Neuron (in vitro differentiated cells): ENCODE measurements at regions not wholly inside any gene's neighbourhood (a gene's known extent, or its start where the extent isn't known, plus 50 kb on each side); places are given as distances from the start of the nearest gene placed in this dataset.
"Not testable (repeated sequence)": the region's sequence is repeated elsewhere in the genome, so short reads cannot be mapped to it uniquely, and the experiment has no call there.

Source experiments
- H2AFZ ChIP-seq: one replicate; pipeline ENCODE4 v1.6.1; 2013; ENCODE audit warnings: low read depth, mild to moderate bottlenecking, inconsistent platforms, low read length, moderate library complexity
- H3K27me3 ChIP-seq: one replicate; pipeline ENCODE4 v1.6.1; 2013; ENCODE audit warnings: low read length; ENCODE audit not compliant: insufficient read depth
- H3K36me3 ChIP-seq: one replicate; pipeline ENCODE4 v1.6.1; 2013; ENCODE audit warnings: low read length; ENCODE audit not compliant: insufficient read depth
- H3K4me1 ChIP-seq: one replicate; pipeline ENCODE4 v1.6.1; 2013; ENCODE audit warnings: low read length; ENCODE audit not compliant: insufficient read depth
- H3K4me3 ChIP-seq: 2 replicates; pipeline ENCODE4 v1.5.1; 2013; ENCODE audit warnings: mild to moderate bottlenecking, low read length, moderate library complexity
- H3K9me3 ChIP-seq: one replicate; pipeline ENCODE4 v1.6.1; 2013; ENCODE audit warnings: low read length

- Histone ChIP-seq H3K4me3 (no peak overlapping the region), H3K27me3 (no peaks in the 10 kb centered on the region), H3K4me1 (no peaks in the 10 kb centered on the region), H2AFZ (no peak overlapping the region), H3K36me3 (no peaks in the 10 kb centered on the region), H3K9me3 (no peaks in the 10 kb centered on the region)
These were observed 68.0 kb upstream of the RMP24 start for GRCh38 chr18:35904389-35905037.

DNA sequence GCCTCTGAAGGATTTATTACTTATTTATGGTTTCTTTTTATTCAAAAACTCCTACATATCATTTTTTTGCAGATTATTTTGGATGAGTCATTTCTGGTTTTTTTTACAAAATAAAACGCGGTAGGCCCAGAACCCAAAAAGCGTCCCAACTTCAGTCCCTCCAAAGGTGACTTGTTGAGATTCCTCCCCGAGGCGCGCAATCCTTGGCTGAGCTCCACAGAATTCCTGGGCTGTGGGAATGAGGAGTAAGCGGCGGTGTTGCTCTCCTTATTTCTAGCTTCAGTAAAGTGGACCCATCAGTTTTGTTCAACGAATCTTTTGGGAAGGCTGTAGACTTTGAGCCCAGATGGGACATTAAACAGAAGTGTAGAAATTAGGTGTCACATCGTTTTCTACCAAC, 67.0 kb upstream of the RMP24 start:
- Histone ChIP-seq H3K27me3 (no peaks in the 10 kb centered on the region), H2AFZ (no peak overlapping the region), H3K4me1 (no peaks in the 10 kb centered on the region), H3K4me3 (no peak overlapping the region), H3K9me3 (no peaks in the 10 kb centered on the region), H3K36me3 (no peaks in the 10 kb centered on the region)

DNA sequence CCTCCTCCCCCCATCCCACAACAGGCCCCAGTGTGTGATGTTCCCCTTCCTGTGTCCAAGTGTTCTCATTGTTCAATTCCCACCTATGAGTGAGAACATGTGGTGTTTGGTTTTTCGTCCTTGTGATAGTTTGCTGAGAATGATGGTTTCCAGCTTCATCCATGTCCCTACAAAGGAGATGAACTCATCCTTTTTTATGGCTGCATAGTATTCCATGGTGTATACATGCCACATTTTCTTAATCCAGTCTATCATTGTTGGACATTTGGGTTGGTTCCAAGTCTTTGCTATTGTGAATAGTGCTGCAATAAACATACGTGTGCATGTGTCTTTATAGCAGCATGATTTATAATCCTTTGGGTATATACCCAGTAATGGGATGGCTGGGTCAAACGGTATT, 66.2 kb upstream of the RMP24 start:
- not testable (repeated sequence) for H3K4me3 ChIP-seq, H3K4me1 ChIP-seq, H3K36me3 ChIP-seq, H3K27me3 ChIP-seq, H3K9me3 ChIP-seq, H2AFZ ChIP-seq

DNA sequence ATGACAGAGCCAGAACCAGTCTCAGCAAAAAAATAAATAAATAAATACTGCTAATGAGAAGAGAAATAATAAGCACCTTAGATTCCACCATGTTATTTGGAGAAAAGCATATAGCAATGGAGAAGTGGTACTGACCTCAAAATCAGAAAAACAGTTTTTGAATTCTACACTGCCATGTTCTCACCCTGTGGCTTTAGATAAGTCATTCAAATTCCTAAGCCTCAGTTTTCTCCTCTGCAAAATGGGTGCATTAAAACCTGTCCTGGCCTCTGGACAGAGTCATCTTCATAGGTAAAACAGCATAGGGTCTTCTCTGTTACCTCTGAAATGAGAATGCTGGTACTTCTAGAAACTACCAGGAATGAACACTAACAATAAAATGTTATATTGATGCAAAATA, 62.2 kb upstream of the RMP24 start:
- no peaks in the 10 kb centered on the region for H3K9me3 ChIP-seq
- H3K4me1 ChIP-seq: no peaks in the 10 kb centered on the region
- no peaks in the 10 kb centered on the region for H3K36me3 ChIP-seq
- no peak overlapping the region for H3K4me3 ChIP-seq
- H3K27me3 ChIP-seq: peaks cover 9% of the 10 kb centered on the region
- no peak overlapping the region for H2AFZ ChIP-seq

DNA sequence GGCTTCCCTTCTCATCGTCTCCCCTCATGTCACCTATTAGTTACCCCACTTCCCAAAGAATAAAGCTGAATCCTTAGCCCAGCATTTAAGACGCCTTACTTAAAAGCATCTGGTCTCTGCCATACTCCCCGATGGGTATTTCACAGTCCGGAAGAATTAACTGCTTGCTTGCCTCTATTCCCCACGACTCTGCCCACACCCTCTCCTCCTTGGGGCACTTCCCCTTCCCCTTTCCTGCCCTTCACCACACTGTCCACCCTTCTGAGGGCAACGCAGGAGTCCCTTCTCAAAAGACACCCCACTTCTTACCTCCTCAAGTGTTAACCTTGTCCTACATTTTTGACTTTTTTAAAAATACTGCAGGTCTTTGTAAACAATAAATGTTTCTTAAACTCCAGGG, 60.1 kb upstream of the RMP24 start:
- Histone ChIP-seq H2AFZ (no peak overlapping the region), H3K4me1 (no peaks in the 10 kb centered on the region), H3K27me3 (peaks cover 9% of the 10 kb centered on the region), H3K36me3 (no peaks in the 10 kb centered on the region), H3K4me3 (no peak overlapping the region), H3K9me3 (no peaks in the 10 kb centered on the region)

GRCh38 chr18:35915056-35915455, 57.4 kb upstream of the RMP24 start:
- Histone ChIP-seq H2AFZ (no peak overlapping the region), H3K27me3 (peaks cover 9% of the 10 kb centered on the region), H3K4me3 (no peak overlapping the region), H3K4me1 (no peaks in the 10 kb centered on the region), H3K9me3 (no peaks in the 10 kb centered on the region), H3K36me3 (no peaks in the 10 kb centered on the region)

GRCh38 chr18:35917043-35917442, 55.4 kb upstream of the RMP24 start:
- no peak overlapping the region for H3K4me3 ChIP-seq
- H3K9me3 ChIP-seq: no peaks in the 10 kb centered on the region
- H3K27me3 ChIP-seq: peaks cover 3% of the 10 kb centered on the region
- H3K36me3 ChIP-seq: no peaks in the 10 kb centered on the region
- no peaks in the 10 kb centered on the region for H3K4me1 ChIP-seq
- no peak overlapping the region for H2AFZ ChIP-seq

- H3K4me3 ChIP-seq: no peak overlapping the region
- H3K9me3 ChIP-seq: no peaks in the 10 kb centered on the region
- H3K36me3 ChIP-seq: no peaks in the 10 kb centered on the region
- no peaks in the 10 kb centered on the region for H3K4me1 ChIP-seq
- peaks cover 6% of the 10 kb centered on the region for H3K27me3 ChIP-seq
- no peak overlapping the region for H2AFZ ChIP-seq
These were observed 53.9 kb upstream of the RMP24 start for GRCh38 chr18:35918564-35918963.

- no peaks in the 10 kb centered on the region for H3K9me3 ChIP-seq
- H3K27me3 ChIP-seq: peaks cover 11% of the 10 kb centered on the region
- H3K4me3 ChIP-seq: no peak overlapping the region
- H2AFZ ChIP-seq: no peak overlapping the region
- no peaks in the 10 kb centered on the region for H3K4me1 ChIP-seq
- H3K36me3 ChIP-seq: no peaks in the 10 kb centered on the region
These were observed 53.3 kb upstream of the RMP24 start for GRCh38 chr18:35919179-35919578.

- Histone ChIP-seq H3K36me3 (no peaks in the 10 kb centered on the region), H3K27me3 (peaks cover 15% of the 10 kb centered on the region), H2AFZ (no peak overlapping the region), H3K4me3 (no peak overlapping the region), H3K9me3 (no peaks in the 10 kb centered on the region), H3K4me1 (no peaks in the 10 kb centered on the region)
These were observed 51.9 kb upstream of the RMP24 start for GRCh38 chr18:35920623-35921022.
